ENCODE measurements at regions not wholly inside any gene's neighbourhood (a gene's known extent, or its start where the extent isn't known, plus 50 kb on each side); places are given as distances from the start of the nearest gene placed in this dataset.
"Not testable (repeated sequence)": the region's sequence is repeated elsewhere in the genome, so short reads cannot be mapped to it uniquely, and the experiment has no call there.

DNA sequence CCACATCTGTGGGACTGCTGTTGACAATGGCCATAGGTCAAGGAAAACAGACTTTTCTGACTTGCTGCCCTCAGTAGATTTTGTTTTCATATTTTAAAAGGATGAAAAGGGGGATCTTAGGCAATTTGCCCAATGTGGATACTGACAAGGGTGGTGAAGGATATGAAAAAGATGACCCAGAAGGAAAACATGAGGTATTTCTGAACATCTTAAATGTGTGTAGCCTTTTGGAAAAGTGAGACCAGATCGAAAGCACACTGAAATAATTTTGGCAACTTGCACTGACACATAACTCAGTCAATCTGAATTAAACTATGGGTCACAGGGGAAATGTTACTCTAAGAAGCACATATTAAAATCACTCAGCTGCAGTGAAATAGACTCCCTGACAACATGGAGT lies 1793.0 kb upstream of the ACO1 start:
- TF ChIP-seq, protein P1, sequence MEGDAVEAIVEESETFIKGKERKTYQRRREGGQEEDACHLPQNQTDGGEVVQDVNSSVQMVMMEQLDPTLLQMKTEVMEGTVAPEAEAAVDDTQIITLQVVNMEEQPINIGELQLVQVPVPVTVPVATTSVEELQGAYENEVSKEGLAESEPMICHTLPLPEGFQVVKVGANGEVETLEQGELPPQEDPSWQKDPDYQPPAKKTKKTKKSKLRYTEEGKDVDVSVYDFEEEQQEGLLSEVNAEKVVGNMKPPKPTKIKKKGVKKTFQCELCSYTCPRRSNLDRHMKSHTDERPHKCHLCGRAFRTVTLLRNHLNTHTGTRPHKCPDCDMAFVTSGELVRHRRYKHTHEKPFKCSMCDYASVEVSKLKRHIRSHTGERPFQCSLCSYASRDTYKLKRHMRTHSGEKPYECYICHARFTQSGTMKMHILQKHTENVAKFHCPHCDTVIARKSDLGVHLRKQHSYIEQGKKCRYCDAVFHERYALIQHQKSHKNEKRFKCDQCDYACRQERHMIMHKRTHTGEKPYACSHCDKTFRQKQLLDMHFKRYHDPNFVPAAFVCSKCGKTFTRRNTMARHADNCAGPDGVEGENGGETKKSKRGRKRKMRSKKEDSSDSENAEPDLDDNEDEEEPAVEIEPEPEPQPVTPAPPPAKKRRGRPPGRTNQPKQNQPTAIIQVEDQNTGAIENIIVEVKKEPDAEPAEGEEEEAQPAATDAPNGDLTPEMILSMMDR (conservative IDR thresholded peaks at IDR 0.05; ENCODE audit: control insufficient read depth, insufficient read depth, low read depth, low read length): no peak
- no peak for DNase-seq (ENCODE audit: low read depth)
- no peak overlapping the region for H3K4me3 ChIP-seq (ENCODE audit: control insufficient read depth, low read depth, low read length)

- DNase-seq (ENCODE audit: low read depth): no peak
- H3K4me3 ChIP-seq (ENCODE audit: control insufficient read depth, low read depth, low read length): no peak overlapping the region
- TF ChIP-seq, protein P1 (conservative IDR thresholded peaks at IDR 0.05; ENCODE audit: control insufficient read depth, insufficient read depth, low read depth, low read length): no peak
Measured at GRCh38 chr9:30597608-30598007, 1786.8 kb upstream of the ACO1 start.

- H3K4me3 ChIP-seq (ENCODE audit: control insufficient read depth, low read depth, low read length): no peak overlapping the region
- TF ChIP-seq, protein P1 (conservative IDR thresholded peaks at IDR 0.05; ENCODE audit: control insufficient read depth, insufficient read depth, low read depth, low read length): no peak
- DNase-seq (ENCODE audit: low read depth): no peak
Measured at GRCh38 chr9:30605936-30606335, 1778.5 kb upstream of the ACO1 start.

GRCh38 chr9:30609713-30610112 lies 1774.7 kb upstream of the ACO1 start:
- no peak overlapping the region for H3K4me3 ChIP-seq (ENCODE audit: control insufficient read depth, low read depth, low read length)
- TF ChIP-seq, protein P1 (conservative IDR thresholded peaks at IDR 0.05; ENCODE audit: control insufficient read depth, insufficient read depth, low read depth, low read length): no peak
- no peak for DNase-seq (ENCODE audit: low read depth)

DNA sequence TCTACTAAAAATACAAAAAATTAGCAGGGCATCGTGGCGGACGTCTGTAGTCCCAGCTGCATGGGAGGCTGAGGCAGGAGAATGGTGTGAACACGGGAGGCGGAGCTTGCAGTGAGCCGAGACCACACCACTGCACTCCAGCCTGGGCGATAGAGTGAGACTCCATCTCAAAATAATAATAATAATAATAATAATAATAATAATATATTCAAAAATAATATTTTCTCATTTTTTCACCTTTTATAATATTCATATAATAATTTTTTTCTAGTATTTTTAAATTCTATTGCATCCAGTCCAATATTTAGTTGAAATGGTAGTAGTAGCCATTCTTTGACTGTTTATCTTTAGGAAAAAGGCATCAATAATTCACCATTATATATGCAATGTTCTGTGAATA lies 1767.7 kb upstream of the ACO1 start:
- not testable (repeated sequence) for H3K4me3 ChIP-seq (ENCODE audit: control insufficient read depth, low read depth, low read length); DNase-seq (ENCODE audit: low read depth)

GRCh38 chr9:30622561-30622960 lies 1761.9 kb upstream of the ACO1 start:
- TF ChIP-seq, protein P1 (conservative IDR thresholded peaks at IDR 0.05; ENCODE audit: control insufficient read depth, insufficient read depth, low read depth, low read length): no peak
- no peak for DNase-seq (ENCODE audit: low read depth)
- no peak overlapping the region for H3K4me3 ChIP-seq (ENCODE audit: control insufficient read depth, low read depth, low read length)

DNA sequence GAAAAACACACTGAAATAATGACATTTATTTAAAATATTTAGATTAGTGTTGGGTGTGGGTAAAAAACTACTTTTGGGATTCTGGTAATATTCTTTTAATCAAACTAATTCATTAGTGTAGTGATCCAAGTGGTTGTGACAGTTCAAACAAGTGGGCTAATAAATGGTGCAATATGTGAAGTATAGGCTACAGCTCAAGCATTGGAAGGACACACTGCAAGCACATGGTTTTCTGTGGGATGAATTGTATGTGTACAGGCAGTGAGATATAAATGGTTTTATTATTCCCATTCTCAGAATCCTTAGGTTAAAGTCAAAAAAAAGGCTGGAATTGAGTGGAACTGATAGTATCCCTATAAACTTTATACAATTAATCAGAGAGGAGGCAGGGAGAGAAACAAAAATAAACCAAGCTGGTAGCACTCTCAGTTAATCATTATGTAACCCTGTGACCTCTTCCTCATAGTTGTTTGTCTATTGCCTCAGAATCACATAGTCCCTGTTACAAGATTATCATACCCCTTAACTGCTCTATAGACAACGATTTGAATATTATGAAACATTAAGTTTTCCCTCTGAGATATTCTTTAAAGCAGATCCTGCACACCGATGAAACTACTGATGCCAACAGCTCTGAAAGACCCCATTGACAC lies 1755.4 kb upstream of the ACO1 start:
- DNase-seq (ENCODE audit: low read depth): no peak
- TF ChIP-seq, protein P1 (conservative IDR thresholded peaks at IDR 0.05; ENCODE audit: control insufficient read depth, insufficient read depth, low read depth, low read length): no peak
- no peak overlapping the region for H3K4me3 ChIP-seq (ENCODE audit: control insufficient read depth, low read depth, low read length)
